Stimulated activated CD4-positive, alpha-beta T cell treated with anti-CD3 and anti-CD28 coated beads, Interleukin-4, amount 100 ng/mL, for 48 hours (primary cell): ENCODE measurements at regions not wholly inside any gene's neighbourhood (a gene's known extent, or its start where the extent isn't known, plus 50 kb on each side); places are given as distances from the start of the nearest gene placed in this dataset.
"Not testable (repeated sequence)": the region's sequence is repeated elsewhere in the genome, so short reads cannot be mapped to it uniquely, and the experiment has no call there.

Experiments
- DNase-seq, 2 donors: peaks; one replicate each; pipeline ENCODE4 v3.0.0-alpha.2; 2020; ENCODE audit warnings: low read depth in 2 of 2

DNA sequence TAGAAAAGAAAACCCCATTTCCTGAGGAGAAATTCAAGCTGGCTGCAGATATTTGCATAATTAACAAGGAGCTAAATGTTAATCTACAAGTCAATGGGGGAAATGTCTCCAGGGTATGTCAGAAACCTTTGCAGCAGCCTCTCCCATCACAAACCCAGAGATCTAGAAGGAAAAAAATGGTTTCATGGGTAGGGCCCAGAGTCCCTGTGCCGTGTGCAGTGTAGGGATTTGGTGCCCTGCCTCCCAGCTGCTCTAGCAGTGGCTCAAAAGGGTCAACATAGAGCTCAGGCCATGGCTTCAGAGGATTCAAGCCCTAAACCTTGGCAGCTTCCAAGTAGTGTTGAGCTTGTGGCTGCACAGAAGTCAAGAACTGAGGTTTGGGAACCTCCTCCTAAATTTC lies 290.2 kb upstream of the TMEFF2 start:
- no peak for DNase-seq

DNA sequence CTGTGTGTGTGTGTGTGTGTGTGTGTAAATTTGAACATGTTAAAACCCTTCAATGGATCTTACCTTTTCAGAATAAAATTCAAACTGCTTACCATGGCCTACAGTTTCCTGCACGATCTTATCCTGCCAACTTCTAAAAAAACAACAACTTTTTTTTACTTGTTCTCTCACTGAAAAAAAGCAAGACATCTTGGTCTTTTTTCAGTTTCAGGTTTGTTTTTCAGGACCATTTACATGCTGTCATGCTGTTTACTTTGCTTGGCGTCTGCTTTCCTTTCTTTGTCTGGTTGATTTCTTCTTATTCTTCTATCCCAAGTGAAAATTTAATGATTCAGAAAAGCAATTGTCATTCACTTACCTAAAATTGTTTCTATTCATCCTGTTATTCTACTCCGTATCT lies 286.3 kb upstream of the TMEFF2 start:
- no peak for DNase-seq

DNA sequence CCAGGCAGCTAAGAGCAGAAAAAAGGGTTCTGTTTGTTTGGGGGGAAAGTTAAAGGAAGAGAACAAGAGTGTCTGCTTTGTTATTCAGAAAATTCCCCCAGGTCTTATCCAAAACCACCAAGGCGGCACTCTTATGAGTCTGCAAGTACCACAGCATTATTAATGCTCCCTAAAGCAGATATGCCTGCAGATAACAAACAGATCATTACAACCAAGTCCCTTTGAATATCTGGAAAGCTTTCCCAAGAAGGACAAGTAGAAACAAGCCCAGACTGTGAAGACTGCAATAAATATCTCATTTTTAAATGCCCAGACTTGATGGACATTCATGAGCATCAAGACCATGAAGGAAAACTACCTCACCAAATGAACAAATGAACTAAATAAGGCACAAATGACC lies 278.6 kb upstream of the TMEFF2 start:
- DNase-seq: no peak

DNA sequence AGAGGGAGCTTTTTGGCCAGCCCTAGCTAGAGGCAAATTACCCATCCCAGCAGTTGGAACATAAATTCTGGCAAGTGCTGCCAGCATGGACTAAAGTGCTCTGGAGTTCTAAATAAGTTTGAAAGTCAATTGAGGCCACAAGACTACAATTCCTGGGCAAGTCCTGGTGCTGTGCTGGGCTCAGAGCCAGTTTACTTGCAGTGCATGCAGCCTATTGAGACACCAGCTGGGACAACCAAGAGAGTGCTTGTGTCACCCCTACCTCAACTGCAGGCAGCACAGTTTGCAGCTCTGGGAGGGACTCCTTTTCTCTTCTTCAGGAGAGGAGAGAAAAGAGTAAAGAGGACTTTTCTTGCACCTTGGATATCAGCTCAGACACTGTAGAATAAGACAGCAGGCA lies 277.2 kb upstream of the TMEFF2 start:
- DNase-seq: no peak

DNA sequence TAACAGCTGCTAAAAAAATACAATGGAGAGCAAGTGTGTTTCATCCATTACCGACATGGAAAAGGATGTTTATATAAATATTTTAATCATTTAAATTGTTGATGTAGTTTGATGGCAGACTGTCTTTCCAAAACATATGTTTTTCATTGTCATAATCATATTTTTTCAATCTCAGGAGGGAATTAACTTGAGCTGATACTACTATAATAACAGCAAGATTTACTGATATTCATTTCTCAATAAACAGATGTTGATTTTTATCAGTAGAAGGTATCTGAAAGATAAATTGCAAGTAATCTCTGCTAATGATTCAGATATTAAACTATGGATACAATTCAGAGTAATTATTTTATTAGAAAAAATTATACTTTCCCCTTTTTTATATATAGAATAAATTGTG lies 274.9 kb upstream of the TMEFF2 start:
- DNase-seq: no peak

DNA sequence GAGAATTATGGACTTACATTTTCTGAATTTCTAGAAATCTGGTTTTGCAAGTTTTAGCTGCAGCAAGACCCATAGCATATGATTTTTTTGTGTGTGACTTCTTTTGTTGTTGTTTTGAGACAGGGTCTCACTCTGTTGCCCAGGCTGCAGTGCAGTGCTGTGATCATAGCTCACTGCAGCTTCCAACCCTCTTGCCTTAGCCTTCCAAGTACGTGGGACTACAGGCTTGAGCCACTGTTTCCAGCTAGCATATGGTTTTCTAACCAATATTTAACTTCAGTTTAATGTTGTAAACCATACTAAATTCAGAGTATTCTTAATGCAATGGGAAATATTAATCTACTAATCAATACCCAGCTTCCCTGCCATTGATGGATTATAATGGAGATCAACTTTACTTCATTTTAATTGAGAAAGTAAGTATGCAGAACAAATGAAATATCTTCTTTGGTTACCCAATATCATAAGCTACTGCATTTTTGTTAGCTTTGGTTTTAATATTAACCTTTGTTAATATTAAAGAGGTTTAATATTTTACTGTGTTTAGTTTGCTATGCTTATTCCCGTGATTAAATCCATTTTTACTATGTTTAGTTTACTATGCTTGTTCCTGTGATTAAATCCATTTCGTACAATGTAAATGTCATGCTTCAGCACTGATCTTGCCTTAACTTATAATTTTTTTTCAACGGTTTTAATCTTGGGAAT lies 273.4 kb upstream of the TMEFF2 start:
- DNase-seq: no peak

DNA sequence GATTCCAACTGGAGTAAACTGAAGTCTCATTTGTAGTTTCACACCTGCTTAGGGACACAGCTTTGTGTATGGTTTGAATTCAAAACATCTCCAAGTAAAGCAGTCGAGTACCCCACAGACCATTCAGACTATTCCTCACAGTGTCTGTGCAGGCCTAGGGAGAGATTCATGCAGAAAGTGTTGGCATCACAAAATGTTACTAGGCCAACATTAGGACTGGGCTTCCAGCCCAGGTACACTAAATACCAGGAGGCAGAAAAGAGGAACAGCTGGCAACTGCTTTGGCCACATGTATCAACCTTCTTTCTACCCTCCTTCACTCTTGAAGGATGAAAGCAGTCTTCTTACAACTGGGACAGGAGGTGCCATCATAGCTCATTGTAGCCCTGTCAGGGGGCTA lies 270.4 kb upstream of the TMEFF2 start:
- no peak for DNase-seq

DNA sequence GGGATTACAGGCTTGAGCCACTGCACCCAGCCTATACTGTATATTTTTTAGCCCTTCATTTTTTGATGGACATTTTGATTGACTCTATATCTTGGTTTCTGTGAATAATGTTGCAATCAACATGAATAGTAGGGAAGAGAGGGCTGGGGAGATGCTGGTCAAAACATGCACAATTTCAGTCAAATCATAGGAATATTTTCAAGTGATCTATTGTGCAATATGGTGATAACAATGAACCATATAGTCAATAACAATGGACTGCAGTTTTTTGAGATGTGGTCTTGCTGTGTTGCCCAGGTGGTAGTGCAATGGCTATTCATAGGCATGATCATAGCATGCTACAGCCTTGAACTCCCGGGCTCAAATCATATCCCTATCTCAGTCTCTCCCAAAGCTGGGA lies 264.7 kb upstream of the TMEFF2 start:
- DNase-seq: no peak

DNA sequence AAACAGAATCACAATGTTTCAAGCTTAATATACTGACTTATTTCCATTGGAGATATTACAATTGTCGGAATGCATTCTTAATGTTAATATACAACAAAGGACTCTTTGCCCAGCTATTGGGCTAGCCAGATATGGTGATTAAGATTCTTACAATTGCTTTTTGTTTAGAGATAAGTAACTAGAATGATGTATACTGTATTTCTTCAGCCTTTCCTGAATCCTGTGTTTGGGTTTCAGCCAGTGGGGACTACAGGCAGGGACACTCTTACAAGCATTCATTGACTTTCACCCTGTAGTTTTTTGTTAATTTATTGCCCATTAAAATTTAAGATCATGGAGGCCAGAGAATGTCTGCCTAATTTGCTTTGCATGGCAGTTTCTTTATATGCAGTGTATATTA lies 254.1 kb upstream of the TMEFF2 start:
- no peak for DNase-seq

DNA sequence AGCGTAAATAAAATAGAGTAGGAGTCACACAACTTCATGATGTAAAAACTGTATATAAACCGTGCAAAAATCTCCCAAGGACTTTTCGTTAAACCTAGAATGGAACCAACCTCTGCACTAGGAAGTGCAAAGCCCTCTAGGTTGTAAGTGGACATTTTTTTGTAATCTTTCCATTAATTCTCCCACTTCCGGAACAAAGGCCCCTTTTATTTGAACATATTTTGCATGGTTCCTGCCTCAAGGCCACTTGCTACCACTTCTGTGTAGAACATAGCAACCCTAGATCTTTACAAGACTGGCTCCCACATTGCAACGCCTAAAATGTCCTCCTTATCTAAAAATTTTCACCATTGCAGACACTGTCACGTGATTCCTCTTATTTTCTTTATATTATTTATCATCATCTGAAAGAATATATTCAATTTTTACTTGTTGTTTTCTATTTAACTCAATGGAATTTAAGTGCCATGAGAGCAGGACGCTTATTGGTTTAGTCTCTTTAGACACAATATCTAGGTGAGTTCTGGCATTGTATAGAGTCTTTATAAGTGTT lies 249.6 kb upstream of the TMEFF2 start:
- DNase-seq: no peak

DNA sequence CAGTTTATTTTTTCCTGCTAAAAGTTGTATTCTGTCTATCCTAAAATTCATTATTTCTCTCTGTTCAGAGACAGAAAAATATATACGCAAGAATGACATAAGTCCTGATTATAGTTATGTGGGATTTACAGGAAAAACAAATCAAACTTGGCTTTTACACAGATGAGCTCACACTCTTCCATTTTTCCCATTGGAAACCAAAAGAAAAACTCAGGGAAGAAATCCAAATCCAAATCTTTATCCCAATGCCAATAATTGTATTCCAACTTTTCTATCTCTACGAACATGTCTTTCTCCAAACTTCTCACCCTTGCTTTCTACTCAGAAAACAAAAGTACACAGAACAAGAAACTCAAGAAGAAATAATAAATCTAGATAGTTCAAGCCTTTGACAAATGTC lies 249.1 kb upstream of the TMEFF2 start:
- DNase-seq: no peak

DNA sequence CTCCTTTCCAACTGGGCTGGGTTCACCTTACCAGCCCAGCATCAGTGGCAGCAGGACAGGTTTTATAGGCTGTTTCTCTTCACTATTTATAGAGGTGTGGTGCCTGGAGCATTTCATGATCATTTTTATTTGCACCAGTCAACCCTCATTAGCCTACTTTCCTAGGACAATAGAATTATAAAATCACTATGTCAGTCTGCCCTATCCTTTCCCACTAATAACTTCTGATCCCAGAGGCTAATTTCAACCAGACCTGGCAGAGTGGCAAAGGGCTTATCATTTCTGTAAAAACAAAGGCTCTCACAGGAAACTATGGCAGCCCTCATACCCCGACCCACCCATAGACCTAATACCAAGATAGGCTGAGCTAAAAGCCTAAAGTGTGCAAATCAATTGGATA lies 243.5 kb upstream of the TMEFF2 start:
- no peak for DNase-seq

DNA sequence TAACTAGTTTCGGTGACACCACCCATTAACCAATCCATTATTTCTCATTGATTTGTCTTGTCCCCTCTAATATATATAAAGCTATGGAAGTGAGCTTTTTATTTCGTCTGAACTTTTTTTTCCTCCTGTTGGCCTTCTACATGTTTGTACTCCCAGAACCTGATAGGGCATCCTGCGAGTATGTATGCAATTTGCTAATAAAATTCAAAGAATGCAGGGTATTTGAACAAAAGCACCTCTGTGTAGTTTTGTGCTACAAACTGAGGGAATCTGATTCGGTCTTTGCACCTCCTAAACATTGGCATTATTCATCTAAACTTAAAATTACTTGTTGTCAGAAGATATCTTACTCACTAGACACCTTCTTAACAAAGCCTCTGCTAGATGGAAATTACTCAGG lies 242.9 kb upstream of the TMEFF2 start:
- DNase-seq: no peak

DNA sequence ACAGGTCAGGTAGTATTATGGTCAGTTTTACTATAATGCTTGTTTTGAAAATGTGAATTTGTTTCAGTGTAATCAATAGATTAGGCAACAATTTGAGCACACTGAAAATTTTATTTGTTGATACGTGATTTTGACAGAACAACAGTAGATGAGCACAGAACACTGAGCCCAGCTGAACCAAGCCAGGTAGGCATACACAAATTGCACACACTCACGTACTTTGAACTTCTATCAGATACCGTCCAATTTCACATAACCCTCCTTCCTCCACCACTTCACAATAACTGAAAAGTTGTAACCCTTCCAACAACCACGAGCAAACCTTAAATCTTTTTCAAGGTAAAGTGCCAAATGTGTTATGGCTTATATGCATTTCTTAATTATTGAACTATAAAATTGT lies 229.5 kb upstream of the TMEFF2 start:
- no peak for DNase-seq

DNA sequence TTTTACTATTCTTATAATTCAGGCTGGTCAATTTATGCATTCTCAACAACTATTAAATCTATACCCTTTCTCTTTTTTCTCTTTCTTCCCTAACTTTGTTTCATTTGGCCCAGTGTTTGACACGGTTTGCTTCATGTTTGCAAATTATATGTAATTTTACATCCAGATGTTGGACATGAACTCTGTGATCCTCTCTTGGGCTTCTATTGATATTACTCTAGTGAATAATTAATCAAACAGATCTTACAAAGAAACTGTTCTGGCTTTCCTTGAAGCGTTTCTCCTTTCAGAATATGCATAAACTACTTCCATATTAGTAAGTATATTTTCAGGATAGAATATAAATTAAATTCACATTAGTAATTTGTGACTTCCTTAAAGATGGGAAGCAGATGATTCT lies 225.1 kb upstream of the TMEFF2 start:
- no peak for DNase-seq

DNA sequence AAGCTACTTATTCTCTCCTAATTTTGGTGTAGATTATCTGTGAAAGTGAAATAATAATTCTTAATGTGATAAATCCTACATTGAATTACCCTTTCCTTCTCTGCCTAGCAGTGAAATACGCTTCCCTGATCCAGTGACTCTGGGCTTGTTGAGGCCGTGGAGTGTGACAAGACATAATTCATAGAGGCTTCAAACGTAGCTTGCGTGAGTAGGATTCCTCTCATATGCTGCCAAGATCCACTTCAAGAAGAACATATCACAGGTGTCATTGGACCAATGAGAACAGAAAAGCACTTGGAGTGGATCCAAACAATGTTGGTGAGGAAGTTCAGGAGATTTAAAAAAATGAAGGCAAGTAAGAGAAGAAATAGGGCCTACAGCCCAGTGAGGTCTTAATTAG lies 221.3 kb upstream of the TMEFF2 start:
- no peak for DNase-seq

DNA sequence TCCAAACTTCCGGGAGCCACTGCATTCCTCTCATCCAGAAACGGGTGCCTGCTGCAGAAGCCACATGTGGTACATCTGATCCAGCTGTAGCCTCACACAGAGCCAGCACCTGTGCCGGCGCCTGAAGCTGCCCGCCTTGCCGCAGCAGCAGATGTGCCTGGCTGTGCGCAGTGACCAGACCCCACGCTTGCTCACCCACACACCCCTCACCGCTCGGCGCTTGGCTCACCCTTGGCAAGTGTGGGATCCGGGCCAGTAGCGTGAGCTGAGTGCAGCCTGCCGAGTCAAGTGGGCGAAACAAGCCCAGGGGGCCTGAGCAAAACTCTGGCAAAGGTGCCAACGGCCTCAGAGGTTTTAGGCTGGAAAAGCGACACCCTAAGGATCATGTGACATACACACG lies 220.1 kb upstream of the TMEFF2 start:
- no peak for DNase-seq

DNA sequence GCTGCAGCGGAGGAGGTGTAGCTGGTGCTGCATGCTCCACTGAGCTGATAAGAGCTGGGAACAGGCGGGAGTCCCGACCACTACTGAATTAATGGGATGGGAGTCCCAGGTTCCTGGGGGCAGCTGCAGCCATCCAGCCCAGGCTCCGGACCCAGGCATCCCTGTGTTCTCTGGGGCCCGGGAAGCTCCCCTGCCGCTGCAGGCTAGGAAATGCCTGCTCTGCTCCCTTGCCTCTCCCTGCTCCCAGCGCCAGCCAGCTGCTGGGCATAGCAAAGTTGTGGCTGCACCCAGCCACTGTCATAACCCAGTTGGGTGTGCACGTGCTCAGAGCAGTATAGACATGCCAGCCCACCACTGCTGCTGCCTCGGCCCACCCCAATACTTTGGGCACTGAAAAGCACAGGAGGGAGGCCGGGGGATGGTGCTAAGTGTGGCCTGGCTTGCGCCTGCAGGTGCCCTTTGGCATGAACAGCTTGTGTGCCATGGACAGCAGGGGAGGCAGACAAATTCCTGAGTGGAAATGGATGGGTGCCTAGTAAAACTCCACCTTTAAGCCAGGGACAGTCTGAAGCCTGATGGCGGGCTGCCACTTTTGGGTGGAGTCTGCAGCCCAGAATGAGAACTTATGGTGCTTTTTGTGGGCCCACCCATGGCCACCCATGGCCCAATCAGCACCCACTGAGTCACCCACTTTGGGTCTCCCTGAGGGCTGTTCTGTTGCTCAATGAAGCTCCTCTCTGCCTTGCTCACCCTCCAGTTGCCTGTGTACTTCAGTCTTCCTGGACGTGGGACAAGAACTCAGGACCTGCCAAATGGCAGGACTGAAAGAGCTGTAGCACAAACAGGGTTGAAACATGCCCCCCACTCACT lies 219.3 kb upstream of the TMEFF2 start:
- no peak for DNase-seq

DNA sequence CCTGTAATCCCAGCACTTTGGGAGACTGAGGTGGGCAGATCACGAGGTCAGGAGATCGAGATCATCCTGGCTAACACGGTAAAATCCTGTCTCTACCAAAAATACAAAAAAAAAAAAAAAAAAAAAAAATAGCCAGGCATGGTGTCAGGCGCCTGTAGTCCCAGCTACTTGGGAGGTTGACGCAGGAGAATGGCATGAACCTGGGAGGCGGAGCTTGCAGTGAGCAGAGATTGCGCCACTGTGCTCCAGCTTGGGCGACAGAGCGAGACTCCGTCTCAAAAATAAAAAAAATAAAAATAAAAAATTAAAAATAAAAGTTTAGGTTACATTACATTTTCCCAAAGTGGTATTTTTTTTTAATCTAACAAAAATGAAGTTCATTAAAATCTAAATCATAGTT lies 218.1 kb upstream of the TMEFF2 start:
- DNase-seq: not testable (repeated sequence)

DNA sequence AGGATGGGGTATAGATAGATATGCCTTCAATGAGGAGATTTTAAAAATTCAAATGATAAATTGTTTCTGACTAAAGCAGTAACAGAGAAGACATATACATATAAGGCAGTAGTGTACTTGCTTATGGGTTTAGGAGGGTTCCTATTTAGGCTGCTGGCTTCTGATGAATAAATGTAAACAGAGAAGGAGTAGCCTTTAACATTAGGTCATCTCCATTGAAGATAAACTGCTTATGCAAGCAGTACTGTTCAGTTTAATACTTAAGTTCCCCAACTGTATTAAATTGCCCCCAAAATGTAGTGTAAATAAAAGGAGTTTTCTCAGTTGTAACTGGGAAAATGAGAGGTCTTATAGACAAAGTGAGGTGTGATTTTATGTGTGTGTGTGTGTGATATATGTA lies 217.7 kb upstream of the TMEFF2 start:
- DNase-seq: no peak

DNA sequence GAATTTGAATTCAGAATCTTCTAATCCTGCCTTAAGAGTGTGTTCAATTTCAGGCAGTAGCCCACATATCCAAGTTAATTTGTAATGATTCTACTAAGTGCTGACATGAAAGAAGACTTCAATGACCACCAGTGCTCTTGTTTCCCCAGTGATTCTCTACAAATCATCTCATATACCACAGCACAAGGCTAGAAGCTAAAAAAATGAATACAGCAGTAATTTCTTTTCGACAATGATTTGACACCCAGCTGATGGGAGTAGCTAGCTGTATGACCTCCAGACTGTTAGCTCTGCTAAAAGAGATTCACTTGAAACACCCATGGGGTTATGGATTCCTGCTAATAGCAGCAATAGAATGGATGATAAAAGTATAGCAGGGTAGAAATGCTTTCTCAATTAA lies 217.0 kb upstream of the TMEFF2 start:
- DNase-seq: no peak

DNA sequence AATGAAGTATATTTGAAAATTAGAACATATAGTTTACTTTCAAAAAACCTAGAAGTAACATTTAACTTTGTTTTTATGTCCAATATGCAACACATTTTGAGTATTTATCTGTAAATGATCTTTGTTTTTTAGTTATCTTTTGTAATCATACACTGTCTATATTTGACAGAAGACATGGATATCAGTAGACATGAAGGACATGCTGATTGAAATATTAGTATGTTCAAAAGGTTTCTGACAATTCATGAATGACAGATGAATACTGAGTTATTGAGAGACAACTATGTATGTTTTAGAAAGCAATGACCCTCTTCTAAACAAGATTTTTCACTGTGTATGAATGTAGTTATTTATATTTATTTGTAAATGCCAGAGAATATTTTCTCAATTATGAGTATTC lies 215.6 kb upstream of the TMEFF2 start:
- DNase-seq: no peak

DNA sequence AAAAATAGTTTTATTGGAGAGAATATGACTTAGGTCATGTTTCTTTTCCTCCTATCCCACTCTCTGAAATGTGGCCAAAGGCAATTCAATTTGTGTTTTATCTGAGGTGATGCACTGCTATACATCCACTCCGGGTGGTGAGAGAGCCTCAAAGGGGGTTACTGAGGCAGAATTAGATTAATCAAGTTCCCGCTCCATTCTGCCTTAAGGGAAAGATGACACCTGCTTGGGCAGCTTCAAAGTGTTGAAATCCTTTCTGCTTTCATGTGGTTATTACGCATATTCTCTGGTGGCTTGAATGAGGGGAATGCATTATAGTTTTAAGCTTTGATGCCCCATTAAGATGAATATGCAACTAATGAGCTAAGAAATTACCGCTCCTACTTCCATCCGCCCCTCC lies 213.0 kb upstream of the TMEFF2 start:
- DNase-seq: no peak
